K562 (cell line): ENCODE measurements at regions not wholly inside any gene's neighbourhood (a gene's known extent, or its start where the extent isn't known, plus 50 kb on each side); places are given as distances from the start of the nearest gene placed in this dataset.

Experiments used
- BACH1 ChIP-seq: fragments of 200-800 bp; sonication (Bioruptor generic); IDR thresholded peaks from 2 replicates; pipeline ENCODE4 v1.6.1; 2016; ENCODE audit warnings: missing genetic modification characterization, missing compliant biosample characterization
- CHD2 ChIP-seq: IDR thresholded peaks from 2 replicates; pipeline ENCODE4 v1.6.1; 2011; ENCODE audit warnings: low read depth, low read length
- CTCF ChIP-seq, 3 experiments: IDR thresholded peaks in 2 of 3; conservative IDR thresholded peaks in 1 of 3; 2 replicates each; pipeline ENCODE4 v1.5.1; 2011 to 2012; ENCODE audit warnings: low read length in 3 of 3, mild to moderate bottlenecking in 3 of 3, control low read depth in 2 of 3, improper control_type of control experiment in 1 of 3, inconsistent platforms in 1 of 3, low read depth in 1 of 3, mixed read lengths in 1 of 3, moderate library complexity in 1 of 3; ENCODE audit not compliant: insufficient read depth in 2 of 3
- MYC ChIP-seq, 2 experiments: fragments of 250-450 bp in 1 of 2; sonication (Bioruptor Pico) in 1 of 2; IDR thresholded peaks; 2 replicates each; pipeline versions ENCODE4 v1.5.1 to v1.6.1; 2012 to 2021; ENCODE audit warnings: low read depth in 2 of 2, borderline replicate concordance in 1 of 2, improper control_type of control experiment in 1 of 2, low read length in 1 of 2, mild to moderate bottlenecking in 1 of 2, moderate library complexity in 1 of 2
- POLR2A ChIP-seq: fragments of 450-650 bp; conservative IDR thresholded peaks from 2 replicates; pipeline ENCODE4 v1.6.1; 2016
- SIX5 ChIP-seq, 2 experiments: IDR thresholded peaks; 2 replicates each; pipeline ENCODE4 v1.6.1; 2011; ENCODE audit warnings: low read length in 2 of 2, borderline replicate concordance in 1 of 2, low read depth in 1 of 2, mild to moderate bottlenecking in 1 of 2, moderate library complexity in 1 of 2; ENCODE audit not compliant: insufficient read depth in 1 of 2
- STAT5A ChIP-seq: IDR thresholded peaks from 2 replicates; pipeline ENCODE4 v1.6.1; 2012; ENCODE audit warnings: low read length, inconsistent platforms, borderline replicate concordance
- USF2 ChIP-seq: sonication (generic); formaldehyde crosslinking; IDR thresholded peaks from 2 replicates; pipeline ENCODE4 v1.5.0; 2020; ENCODE audit warnings: missing genetic modification reagents
- ZFP1 ChIP-seq: fragments of 450-650 bp; formaldehyde crosslinking; IDR thresholded peaks from 2 replicates; pipeline ENCODE4 v1.4.0; 2020; ENCODE audit warnings: mild to moderate bottlenecking, mixed read lengths
- ZHX1 ChIP-seq: fragments of 150-350 bp; conservative IDR thresholded peaks from 2 replicates; pipeline ENCODE4 v1.6.1; 2014; ENCODE audit warnings: low read length

DNA sequence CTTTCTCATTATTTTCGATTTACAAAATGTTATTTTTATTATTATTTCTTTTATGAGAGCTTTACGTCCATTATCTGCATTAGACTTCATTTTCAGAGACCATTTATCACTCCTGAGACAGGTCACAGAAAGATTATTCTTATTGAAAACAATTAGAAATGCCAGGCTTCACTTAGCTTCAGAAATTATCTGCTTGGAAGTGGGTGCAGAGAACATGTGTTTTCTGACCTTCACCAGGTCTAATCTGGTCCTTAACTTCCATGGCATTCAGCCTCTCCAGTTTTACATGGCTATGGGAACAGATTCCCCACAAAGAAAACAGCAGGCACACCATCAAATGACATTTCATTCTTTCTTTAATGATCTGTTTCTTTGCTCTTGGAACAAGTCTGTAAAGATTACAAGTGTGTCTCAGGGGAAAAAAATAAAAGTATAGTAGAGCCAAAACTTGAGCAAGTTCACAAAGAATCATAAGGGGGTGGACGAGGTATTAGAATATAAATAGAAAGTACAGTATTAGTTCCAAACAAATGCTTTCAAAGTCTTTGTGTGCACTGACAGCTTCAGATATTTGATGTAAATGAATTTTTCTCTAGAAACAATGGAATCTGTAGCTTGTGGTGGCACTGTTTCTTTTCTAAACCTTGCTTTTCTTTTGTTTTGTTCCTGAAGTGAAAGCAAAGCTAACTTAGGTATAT, 294.2 kb upstream of the MEIS2 start:
- TF ChIP-seq BACH1, result no peak
- TF ChIP-seq MYC (IDR thresholded peaks at IDR 0.05; ENCODE audit: low read depth, low read length), result no peak
- TF ChIP-seq MYC (CRISPR knock-in tag; IDR thresholded peaks at IDR 0.05; ENCODE audit: borderline replicate concordance, low read depth), result no peak
- no peak for TF ChIP-seq STAT5A
- TF ChIP-seq CTCF (IDR thresholded peaks at IDR 0.05 in 2 of 3, conservative IDR thresholded peaks at IDR 0.05 in 1 of 3; ENCODE audit: insufficient read depth in 2 of 3, low read depth in 1 of 3, low read length in 3 of 3), result no peak
- no peak for TF ChIP-seq ZHX1
- no peak for TF ChIP-seq ZFP1 (CRISPR knock-in tag)
- TF ChIP-seq SIX5 (IDR thresholded peaks at IDR 0.05; ENCODE audit: borderline replicate concordance in 1 of 2, insufficient read depth in 1 of 2, low read depth in 1 of 2, low read length in 2 of 2), result no peak
- TF ChIP-seq POLR2A, result no peak
- no peak for TF ChIP-seq USF2
- TF ChIP-seq CHD2, result no peak
